CD14-positive monocyte (primary cell): ENCODE measurements at regions not wholly inside any gene's neighbourhood (a gene's known extent, or its start where the extent isn't known, plus 50 kb on each side); places are given as distances from the start of the nearest gene placed in this dataset.
A peak's percentile ranks its signal among the peaks of the same experiment; 100 is the strongest.

Experiments used
- DNase-seq, 3 donors: peaks; one replicate each; pipeline ENCODE4 v3.0.0-alpha.2; 2011 to 2022
- H2AFZ ChIP-seq: 2 replicates; pipeline ENCODE4 v1.6.0; 2012; ENCODE audit warnings: mild to moderate bottlenecking, low read depth, low read length, inconsistent platforms; ENCODE audit not compliant: insufficient read depth, poor library complexity, severe bottlenecking
- H3K27ac ChIP-seq, 2 donors: 1 replicate in 1 of 2; 2 replicates in 1 of 2; pipeline ENCODE4 v1.5.1; 2012 to 2013; ENCODE audit warnings: low read length in 2 of 2, control low read depth in 1 of 2, inconsistent platforms in 1 of 2, low read depth in 1 of 2, mild to moderate bottlenecking in 1 of 2
- H3K27me3 ChIP-seq, 2 donors: one replicate each; pipeline versions ENCODE4 v1.6.0 to v1.6.1; 2011 to 2013; ENCODE audit warnings: low read length in 2 of 2; ENCODE audit not compliant: control insufficient read depth in 2 of 2, insufficient read depth in 2 of 2
- H3K36me3 ChIP-seq, 2 donors: replicated peaks in 1 of 2; 1 replicate in 1 of 2; 2 replicates in 1 of 2; pipeline versions ENCODE4 v1.5.1 to v1.6.1; 2012 to 2013; ENCODE audit warnings: low read length in 2 of 2, control low read depth in 1 of 2, inconsistent platforms in 1 of 2, mild to moderate bottlenecking in 1 of 2; ENCODE audit not compliant: insufficient read depth in 2 of 2, control insufficient read depth in 1 of 2
- H3K4me1 ChIP-seq, 2 donors: 1 replicate in 1 of 2; 2 replicates in 1 of 2; pipeline versions ENCODE4 v1.5.1 to v1.6.1; 2012 to 2013; ENCODE audit warnings: low read length in 2 of 2, control low read depth in 1 of 2, inconsistent platforms in 1 of 2, mild to moderate bottlenecking in 1 of 2, moderate library complexity in 1 of 2; ENCODE audit not compliant: insufficient read depth in 2 of 2, control insufficient read depth in 1 of 2
- H3K4me2 ChIP-seq: replicated peaks from 2 replicates; pipeline ENCODE3; 2012; ENCODE audit warnings: low read length, moderate library complexity, mild to moderate bottlenecking; ENCODE audit not compliant: poor library complexity, severe bottlenecking; ENCODE audit errors: extremely low read depth
- H3K4me3 ChIP-seq, 3 experiments: fragments of 200-600 bp in 1 of 3; sonication (generic) in 1 of 3; replicated peaks in 1 of 3; 1 replicate in 2 of 3; 2 replicates in 1 of 3; pipeline ENCODE4 v1.5.1; 2011 to 2013; ENCODE audit warnings: low read length in 3 of 3, mild to moderate bottlenecking in 3 of 3, control low read depth in 2 of 3, low read depth in 2 of 3, inconsistent platforms in 1 of 3, moderate library complexity in 1 of 3
- H3K79me2 ChIP-seq: 2 replicates; pipeline ENCODE4 v1.6.0; 2012; ENCODE audit warnings: mild to moderate bottlenecking, control low read depth, inconsistent platforms, low read length, moderate library complexity; ENCODE audit not compliant: insufficient read depth
- H3K9ac ChIP-seq: 2 replicates; pipeline ENCODE4 v1.6.0; 2017; ENCODE audit warnings: low read length, mild to moderate bottlenecking; ENCODE audit not compliant: insufficient read depth, poor library complexity, severe bottlenecking
- H3K9me3 ChIP-seq, 2 donors: replicated peaks in 1 of 2; 1 replicate in 1 of 2; 2 replicates in 1 of 2; pipeline versions ENCODE4 v1.5.1 to v1.6.1; 2012 to 2013; ENCODE audit warnings: low read length in 2 of 2, control low read depth in 1 of 2; ENCODE audit not compliant: control insufficient read depth in 1 of 2, insufficient read depth in 1 of 2
- H4K20me1 ChIP-seq: 2 replicates; pipeline ENCODE4 v1.6.0; 2012; ENCODE audit warnings: mild to moderate bottlenecking, low read length, control low read depth, moderate library complexity; ENCODE audit not compliant: insufficient read depth
- H3K27ac Mint-ChIP-seq, 7 donors: one replicate each; pipeline ENCODE4 v1.8.0; 2020; ENCODE audit warnings: mild to moderate bottlenecking in 7 of 7, mixed read lengths in 7 of 7, moderate library complexity in 6 of 7, inconsistent platforms in 2 of 7
- H3K27me3 Mint-ChIP-seq, 3 donors: one replicate each; pipeline ENCODE4 v1.8.0; 2021 to 2022; ENCODE audit warnings: low read depth in 3 of 3, mild to moderate bottlenecking in 3 of 3, mixed read lengths in 3 of 3, moderate library complexity in 3 of 3, inconsistent platforms in 1 of 3
- H3K36me3 Mint-ChIP-seq, 2 donors: one replicate each; pipeline ENCODE4 v1.8.0; 2020; ENCODE audit warnings: mixed read lengths in 2 of 2, inconsistent platforms in 1 of 2, mild to moderate bottlenecking in 1 of 2
- H3K4me1 Mint-ChIP-seq: one replicate; pipeline ENCODE4 v1.8.0; 2020; ENCODE audit warnings: mild to moderate bottlenecking, mixed read lengths
- H3K4me3 Mint-ChIP-seq, 2 donors: one replicate each; pipeline ENCODE4 v1.8.0; 2020; ENCODE audit warnings: mild to moderate bottlenecking in 2 of 2, mixed read lengths in 2 of 2, moderate library complexity in 1 of 2
- H3K9me3 Mint-ChIP-seq, 7 donors: one replicate each; pipeline ENCODE4 v1.8.0; 2020 to 2022; ENCODE audit warnings: mixed read lengths in 7 of 7, mild to moderate bottlenecking in 6 of 7, moderate library complexity in 6 of 7, inconsistent platforms in 2 of 7
- WGBS: methylation state at CpG from one replicate; pipeline ENCODE4 v1.1.5; 2013; ENCODE audit warnings: missing lambda C conversion rate; ENCODE audit not compliant: insufficient coverage; 5-methylcytosine and 5-hydroxymethylcytosine counted together
- intact Hi-C, 2 donors: fragments of 100-400 bp; cut with micrococcal nuclease; formaldehyde crosslinking; loops; one replicate each; pipeline versions ENCODE4 v1.15.0 to v1.15.1; 2023
- TF ChIP-seq, protein P1 (sequence below): fragments of 200-600 bp; IDR thresholded peaks from one replicate; pipeline ENCODE4 v1.8.0; 2022; ENCODE audit warnings: antibody characterized with exemption, mild to moderate bottlenecking

DNA sequence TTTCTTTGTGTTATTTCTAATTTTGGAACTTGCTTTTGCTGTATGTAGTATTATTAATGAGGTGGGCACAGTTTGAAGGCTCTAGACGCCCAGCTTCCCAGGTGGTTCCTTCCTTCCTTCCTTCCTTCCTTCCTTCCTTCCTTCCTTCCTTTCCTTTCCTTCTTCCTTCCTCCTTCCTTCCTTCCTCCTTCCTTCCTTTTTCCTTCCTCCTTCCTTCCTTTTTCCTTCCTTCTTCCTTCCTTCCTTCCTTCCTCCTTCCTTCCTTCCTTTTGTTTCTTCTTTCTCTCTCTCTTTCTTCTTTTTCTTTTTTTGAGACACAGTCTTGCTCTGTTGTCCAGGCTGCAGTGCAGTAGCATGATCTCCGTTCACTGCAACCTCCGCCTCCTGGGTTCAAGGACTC lies 906.7 kb downstream of the AACS start:
- H3K9ac ChIP-seq, result no peak overlapping the region
- H3K27me3 ChIP-seq, result no peaks in the 10 kb centered on the region
- no peaks in the 10 kb centered on the region for H3K36me3 ChIP-seq
- no peaks in the 10 kb centered on the region for H3K36me3 Mint-ChIP-seq
- TF ChIP-seq, protein P1, sequence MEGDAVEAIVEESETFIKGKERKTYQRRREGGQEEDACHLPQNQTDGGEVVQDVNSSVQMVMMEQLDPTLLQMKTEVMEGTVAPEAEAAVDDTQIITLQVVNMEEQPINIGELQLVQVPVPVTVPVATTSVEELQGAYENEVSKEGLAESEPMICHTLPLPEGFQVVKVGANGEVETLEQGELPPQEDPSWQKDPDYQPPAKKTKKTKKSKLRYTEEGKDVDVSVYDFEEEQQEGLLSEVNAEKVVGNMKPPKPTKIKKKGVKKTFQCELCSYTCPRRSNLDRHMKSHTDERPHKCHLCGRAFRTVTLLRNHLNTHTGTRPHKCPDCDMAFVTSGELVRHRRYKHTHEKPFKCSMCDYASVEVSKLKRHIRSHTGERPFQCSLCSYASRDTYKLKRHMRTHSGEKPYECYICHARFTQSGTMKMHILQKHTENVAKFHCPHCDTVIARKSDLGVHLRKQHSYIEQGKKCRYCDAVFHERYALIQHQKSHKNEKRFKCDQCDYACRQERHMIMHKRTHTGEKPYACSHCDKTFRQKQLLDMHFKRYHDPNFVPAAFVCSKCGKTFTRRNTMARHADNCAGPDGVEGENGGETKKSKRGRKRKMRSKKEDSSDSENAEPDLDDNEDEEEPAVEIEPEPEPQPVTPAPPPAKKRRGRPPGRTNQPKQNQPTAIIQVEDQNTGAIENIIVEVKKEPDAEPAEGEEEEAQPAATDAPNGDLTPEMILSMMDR, result no peak
- intact Hi-C loops, result no loop called here
- H3K79me2 ChIP-seq, result no peaks in the 10 kb centered on the region
- no CpG with 5 or more reads among the region's 3 CpGs for WGBS
- no peak overlapping the region for H3K27ac ChIP-seq
- H2AFZ ChIP-seq, result no peak overlapping the region
- DNase-seq, result no peak
- peaks cover 3 to 6% of the 10 kb centered on the region in 2 donors for H3K9me3 ChIP-seq
- H3K27ac Mint-ChIP-seq, result peak overlapping the region in 1 of 7 donors; percentile 37
- H3K27me3 Mint-ChIP-seq, result no peaks in the 10 kb centered on the region
- no peaks in the 10 kb centered on the region for H4K20me1 ChIP-seq
- H3K4me3 Mint-ChIP-seq, result no peak overlapping the region
- no peaks in the 10 kb centered on the region for H3K4me1 Mint-ChIP-seq
- peaks cover 0 to 17% (median 5%) of the 10 kb centered on the region in 7 donors for H3K9me3 Mint-ChIP-seq
- H3K4me2 ChIP-seq, result no peak overlapping the region
- H3K4me3 ChIP-seq, result no peak overlapping the region
- H3K4me1 ChIP-seq, result no peaks in the 10 kb centered on the region

DNA sequence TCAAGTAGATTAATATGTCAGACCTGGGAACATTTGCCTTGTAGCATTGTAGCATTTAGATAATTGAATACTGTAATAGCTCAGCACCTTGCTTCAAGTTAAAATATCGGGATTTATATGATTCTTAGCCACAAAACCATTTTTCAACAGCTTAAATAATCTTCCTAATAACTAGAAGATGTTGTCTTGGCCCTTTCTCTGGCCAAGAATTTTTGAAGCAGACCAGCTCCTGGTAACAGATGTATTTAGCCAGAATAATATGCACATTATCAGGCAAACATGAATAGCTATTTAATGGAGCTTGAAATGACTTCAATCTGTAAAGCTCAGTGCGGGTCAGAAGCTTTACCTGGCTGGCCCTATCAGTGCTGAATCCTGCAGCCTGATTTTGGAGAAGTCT lies 913.1 kb downstream of the AACS start:
- peaks cover 0 to 18% (median 6%) of the 10 kb centered on the region in 7 donors for H3K9me3 Mint-ChIP-seq
- Histone ChIP-seq H3K36me3 (no peaks in the 10 kb centered on the region), H3K79me2 (no peaks in the 10 kb centered on the region), H3K27me3 (peaks cover 0 to 2% of the 10 kb centered on the region in 2 donors), H3K4me3 (no peak overlapping the region), H3K9ac (no peak overlapping the region), H3K9me3 (peaks cover 0 to under 1% of the 10 kb centered on the region in 2 donors), H2AFZ (no peak overlapping the region), H3K4me1 (no peaks in the 10 kb centered on the region), H3K4me2 (no peak overlapping the region), H4K20me1 (no peaks in the 10 kb centered on the region), H3K27ac (no peak overlapping the region)
- WGBS, result no CpG with 5 or more reads among the region's 2 CpGs
- no peak overlapping the region for H3K27ac Mint-ChIP-seq
- H3K27me3 Mint-ChIP-seq, result peaks cover 0 to 6% (median 4%) of the 10 kb centered on the region in 3 donors
- TF ChIP-seq, protein P1, result no peak
- no peaks in the 10 kb centered on the region for H3K4me1 Mint-ChIP-seq
- no peak for DNase-seq
- no peak overlapping the region for H3K4me3 Mint-ChIP-seq
- no peaks in the 10 kb centered on the region for H3K36me3 Mint-ChIP-seq
- intact Hi-C loops, result no loop called here
